Small intestine (tissue), 7 donors: ENCODE measurements at regions not wholly inside any gene's neighbourhood (a gene's known extent, or its start where the extent isn't known, plus 50 kb on each side); places are given as distances from the start of the nearest gene placed in this dataset.

ENCODE experiments used
- DNase-seq, 2 donors: peaks; one replicate each; pipeline versions ENCODE4 v3.0.0 to v3.0.0-alpha.2; 2013
- FAIRE-seq: peaks from 2 replicates; lab custom pipeline; 2012; peaks lifted over from hg19 to GRCh38; lab: Jason Lieb, UNC
- H3K27ac ChIP-seq, 3 donors: one replicate each; pipeline ENCODE4 v1.5.1; 2013; ENCODE audit warnings: low read length in 2 of 3, mild to moderate bottlenecking in 2 of 3, control low read depth in 1 of 3, inconsistent platforms in 1 of 3, low read depth in 1 of 3, moderate library complexity in 1 of 3
- H3K27me3 ChIP-seq, 3 donors: one replicate each; pipeline ENCODE4 v1.6.1; 2013; ENCODE audit warnings: low read length in 3 of 3, inconsistent platforms in 1 of 3; ENCODE audit not compliant: control insufficient read depth in 3 of 3, insufficient read depth in 3 of 3
- H3K36me3 ChIP-seq, 3 donors: one replicate each; pipeline ENCODE4 v1.6.1; 2013; ENCODE audit warnings: low read length in 3 of 3, inconsistent platforms in 1 of 3, low read depth in 1 of 3, mild to moderate bottlenecking in 1 of 3, moderate library complexity in 1 of 3; ENCODE audit not compliant: control insufficient read depth in 3 of 3, insufficient read depth in 2 of 3
- H3K4me1 ChIP-seq, 3 donors: one replicate each; pipeline ENCODE4 v1.6.1; 2013; ENCODE audit warnings: low read length in 2 of 3, inconsistent platforms in 1 of 3, low read depth in 1 of 3, mild to moderate bottlenecking in 1 of 3, moderate library complexity in 1 of 3; ENCODE audit not compliant: control insufficient read depth in 3 of 3, insufficient read depth in 2 of 3
- H3K4me3 ChIP-seq, 3 donors: one replicate each; pipeline ENCODE4 v1.5.1; 2013; ENCODE audit warnings: low read length in 3 of 3, control low read depth in 1 of 3, inconsistent platforms in 1 of 3, low read depth in 1 of 3, mild to moderate bottlenecking in 1 of 3, moderate library complexity in 1 of 3
- H3K9me3 ChIP-seq, 2 donors: one replicate each; pipeline ENCODE4 v1.6.1; 2013; ENCODE audit warnings: low read depth in 1 of 2, low read length in 1 of 2; ENCODE audit not compliant: control insufficient read depth in 2 of 2, insufficient read depth in 1 of 2
- WGBS, 3 donors: extraction: QIAGEN DNeasy Blood & Tissue Kit; methylation state at CpG; one replicate each; pipeline ENCODE4 v1.1.7; 2013; 5-methylcytosine and 5-hydroxymethylcytosine counted together
- donor health status: healthy with polysubstance abuse.
- donor health status: control.
- donor health status: control.
- donor health status: Bipolar disorder and iron deficiency.
- donor health status: healthy.

GRCh38 chr18:46264255-46264654, 160.1 kb downstream of the HAUS1 start:
- Histone ChIP-seq H3K4me3 (no peak overlapping the region), H3K27me3 (no peaks in the 10 kb centered on the region), H3K36me3 (peaks cover 2 to 7% (median 4%) of the 10 kb centered on the region in 3 donors), H3K4me1 (no peaks in the 10 kb centered on the region), H3K27ac (no peak overlapping the region), H3K9me3 (no peaks in the 10 kb centered on the region)
- DNase-seq, result no peak
- WGBS, 3 donors, result 47 to 50% (median 50%) methylated on average over 1 of the region's 1 CpG
- FAIRE-seq, result no peak

- 83 to 94% (median 92%) methylated on average over 4 of the region's 4 CpGs for WGBS, 3 donors
- no peak overlapping the region for H3K27ac ChIP-seq
- H3K9me3 ChIP-seq, result no peaks in the 10 kb centered on the region
- no peaks in the 10 kb centered on the region for H3K4me1 ChIP-seq
- H3K4me3 ChIP-seq, result no peak overlapping the region
- peaks cover 2 to 7% (median 4%) of the 10 kb centered on the region in 3 donors for H3K36me3 ChIP-seq
- FAIRE-seq (no peak), DNase-seq (no peak)
- H3K27me3 ChIP-seq, result no peaks in the 10 kb centered on the region
Observed at GRCh38 chr18:46265196-46266156, 161.3 kb downstream of the HAUS1 start.

- no peak for DNase-seq
- WGBS, 3 donors, result 84 to 92% (median 91%) methylated on average over 3 of the region's 3 CpGs
- peaks cover 2 to 7% (median 4%) of the 10 kb centered on the region in 3 donors for H3K36me3 ChIP-seq
- H3K4me1 ChIP-seq, result no peaks in the 10 kb centered on the region
- no peak overlapping the region for H3K27ac ChIP-seq
- no peaks in the 10 kb centered on the region for H3K27me3 ChIP-seq
- no peak overlapping the region for H3K4me3 ChIP-seq
- FAIRE-seq, result no peak
- no peaks in the 10 kb centered on the region for H3K9me3 ChIP-seq
Observed at GRCh38 chr18:46266473-46266872, 162.3 kb downstream of the HAUS1 start.

- no peaks in the 10 kb centered on the region for H3K27me3 ChIP-seq
- 50 to 59% (median 57%) methylated on average over 2 of the region's 2 CpGs for WGBS, 3 donors
- H3K4me3 ChIP-seq, result no peak overlapping the region
- H3K9me3 ChIP-seq, result no peaks in the 10 kb centered on the region
- no peak for DNase-seq
- H3K4me1 ChIP-seq, result no peaks in the 10 kb centered on the region
- no peak overlapping the region for H3K27ac ChIP-seq
- H3K36me3 ChIP-seq, result peaks cover 0 to 6% (median 5%) of the 10 kb centered on the region in 3 donors
- FAIRE-seq, result no peak
Observed at GRCh38 chr18:46268671-46269070, 164.5 kb downstream of the HAUS1 start.

- DNase-seq (no peak), FAIRE-seq (no peak)
- Histone ChIP-seq H3K36me3 (peaks cover 0 to 4% (median 4%) of the 10 kb centered on the region in 3 donors), H3K9me3 (no peaks in the 10 kb centered on the region), H3K27me3 (no peaks in the 10 kb centered on the region), H3K27ac (no peak overlapping the region), H3K4me1 (no peaks in the 10 kb centered on the region), H3K4me3 (no peak overlapping the region)
- 88 to 96% (median 91%) methylated on average over 1 of the region's 1 CpG for WGBS, 3 donors
Observed at GRCh38 chr18:46269275-46269674, 165.1 kb downstream of the HAUS1 start.

- Histone ChIP-seq H3K9me3 (no peaks in the 10 kb centered on the region), H3K4me1 (no peaks in the 10 kb centered on the region), H3K27me3 (no peaks in the 10 kb centered on the region), H3K4me3 (no peak overlapping the region), H3K36me3 (peaks cover 0 to 4% (median 0%) of the 10 kb centered on the region in 3 donors), H3K27ac (no peak overlapping the region)
- 19 to 58% (median 47%) methylated on average over 2 of the region's 2 CpGs for WGBS, 3 donors
- FAIRE-seq, result no peak
- DNase-seq, result no peak
Observed at GRCh38 chr18:46271488-46271887, 167.3 kb downstream of the HAUS1 start.

DNA sequence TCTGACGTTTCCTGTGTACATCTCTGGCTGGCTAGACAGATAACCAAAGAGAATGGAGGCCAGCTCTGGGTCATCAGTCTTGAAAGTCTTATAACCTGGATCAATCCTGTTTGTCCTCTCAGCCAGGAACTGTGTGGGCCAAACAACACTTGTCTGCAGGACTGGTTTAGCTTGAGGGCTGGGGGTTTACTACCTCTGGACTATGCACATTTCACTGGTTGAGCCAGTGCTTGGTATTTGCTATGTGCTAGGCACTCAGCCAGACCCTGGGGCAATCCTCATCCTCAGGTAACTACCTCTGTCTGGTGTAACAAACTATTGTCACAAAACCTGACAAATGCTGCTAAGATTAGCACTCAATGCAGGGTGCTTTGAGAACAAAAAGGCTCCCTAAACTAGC, 169.7 kb downstream of the HAUS1 start:
- H3K4me3 ChIP-seq, result no peak overlapping the region
- no peaks in the 10 kb centered on the region for H3K27me3 ChIP-seq
- WGBS, 3 donors, result 69 to 78% (median 72%) methylated on average over 1 of the region's 1 CpG
- DNase-seq, result no peak
- no peak overlapping the region for H3K27ac ChIP-seq
- peaks cover 0 to 2% (median 0%) of the 10 kb centered on the region in 3 donors for H3K36me3 ChIP-seq
- no peaks in the 10 kb centered on the region for H3K9me3 ChIP-seq
- no peaks in the 10 kb centered on the region for H3K4me1 ChIP-seq
- FAIRE-seq, result no peak

DNA sequence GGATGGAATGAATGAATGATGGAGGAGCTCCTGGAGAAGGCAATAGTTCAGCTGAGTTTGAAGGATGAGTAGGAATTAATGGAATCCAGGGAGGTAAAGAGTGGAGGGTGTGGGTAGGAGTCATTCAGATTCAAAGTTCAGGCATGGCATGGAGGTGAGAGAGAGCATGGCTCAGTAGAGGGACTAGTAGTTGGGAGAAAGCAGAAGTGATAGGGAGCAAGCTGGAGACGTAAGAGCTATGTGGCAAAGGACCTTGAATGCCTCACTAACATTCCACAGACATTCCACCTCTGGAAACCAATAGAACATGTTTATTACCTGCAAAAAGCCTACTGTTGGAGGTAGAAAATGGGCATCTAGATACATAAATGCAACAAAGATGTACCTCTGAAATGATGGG, 170.1 kb downstream of the HAUS1 start:
- peaks cover 0 to 2% (median 0%) of the 10 kb centered on the region in 3 donors for H3K36me3 ChIP-seq
- H3K4me1 ChIP-seq, result no peaks in the 10 kb centered on the region
- no peaks in the 10 kb centered on the region for H3K27me3 ChIP-seq
- DNase-seq (no peak), FAIRE-seq (no peak)
- no peak overlapping the region for H3K4me3 ChIP-seq
- H3K27ac ChIP-seq, result no peak overlapping the region
- WGBS, 3 donors, result 70 to 80% (median 71%) methylated on average over 1 of the region's 1 CpG
- H3K9me3 ChIP-seq, result no peaks in the 10 kb centered on the region
